Non-pigmented ciliary epithelial cell (primary cell): ENCODE measurements at regions not wholly inside any gene's neighbourhood (a gene's known extent, or its start where the extent isn't known, plus 50 kb on each side); places are given as distances from the start of the nearest gene placed in this dataset.

Experiments
- DNase-seq: peaks from one replicate; pipeline ENCODE4 v3.0.0-alpha.2; 2010; ENCODE audit warnings: low read depth

DNA sequence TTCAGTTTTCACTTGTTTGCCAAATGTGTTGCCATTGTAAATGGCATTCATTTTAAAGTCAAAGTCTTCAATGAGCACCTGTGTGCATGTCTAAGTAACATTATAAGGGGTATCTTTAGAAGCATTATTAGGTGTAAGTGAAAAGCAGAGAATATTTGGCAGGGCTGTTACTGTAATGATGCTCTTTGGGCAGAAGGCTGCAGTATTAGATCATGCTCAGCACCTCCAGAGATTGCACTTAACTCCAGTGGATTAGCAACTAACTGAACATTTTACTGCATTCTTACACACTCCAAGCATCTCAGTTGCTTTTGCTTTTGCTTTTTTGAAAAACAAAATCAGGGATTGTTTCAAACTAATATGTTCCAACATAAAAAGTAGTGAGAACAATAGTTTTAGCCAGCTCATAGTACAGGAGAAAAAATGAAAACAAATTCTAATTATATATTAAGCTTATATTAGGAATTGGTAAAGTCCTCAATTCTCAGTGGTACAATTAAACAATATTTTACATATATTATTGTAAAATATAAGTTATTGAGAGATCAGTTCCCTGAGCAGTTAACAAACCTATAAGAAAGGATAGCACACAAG, 1740.9 kb upstream of the CDH9 start:
- peak; percentile 4 for DNase-seq

DNA sequence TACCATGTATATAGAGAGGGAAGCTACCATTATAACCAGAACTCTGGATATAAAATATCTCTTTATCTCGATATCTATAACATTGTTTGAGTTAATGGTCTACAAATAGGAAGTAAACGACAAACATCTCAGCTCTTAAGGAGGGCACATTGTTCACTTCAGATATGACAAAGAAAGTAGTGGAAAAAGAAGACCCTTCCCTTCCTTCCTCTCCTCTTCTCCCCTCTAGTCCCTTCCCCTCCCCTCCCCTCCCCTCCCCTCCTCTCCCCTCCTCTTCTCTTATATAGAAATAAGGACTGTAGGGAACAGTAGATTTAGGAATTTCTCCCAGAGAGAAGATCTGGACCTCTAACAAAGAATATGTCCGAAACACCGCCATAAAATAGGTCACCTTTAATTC, 1731.9 kb upstream of the CDH9 start:
- no peak for DNase-seq

DNA sequence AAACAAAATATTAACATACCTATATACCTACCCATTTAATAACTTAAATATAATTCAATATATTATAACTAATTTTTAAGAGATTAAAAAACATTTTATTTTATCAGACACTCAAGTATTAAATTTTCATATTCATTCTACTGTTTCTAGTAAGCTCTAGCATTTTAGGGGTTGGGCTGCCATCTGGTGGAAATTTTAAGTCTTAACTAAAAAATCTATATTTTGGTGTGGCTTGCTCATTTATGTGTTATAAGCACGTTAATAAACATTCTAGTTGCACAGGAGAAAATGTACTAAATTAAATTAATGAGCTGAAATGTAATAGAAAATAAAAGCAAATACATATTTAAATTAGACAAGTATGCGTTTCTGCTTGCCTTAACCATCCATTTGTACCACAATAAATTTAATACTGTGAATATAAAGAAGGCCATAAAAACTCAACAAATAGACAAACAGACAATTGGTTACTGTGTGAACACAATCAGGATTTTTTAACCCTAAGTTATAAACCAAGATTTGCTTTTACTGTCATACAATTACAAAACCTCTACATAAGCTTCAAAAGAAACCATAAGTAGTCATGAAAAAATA, 1728.3 kb upstream of the CDH9 start:
- no peak for DNase-seq

DNA sequence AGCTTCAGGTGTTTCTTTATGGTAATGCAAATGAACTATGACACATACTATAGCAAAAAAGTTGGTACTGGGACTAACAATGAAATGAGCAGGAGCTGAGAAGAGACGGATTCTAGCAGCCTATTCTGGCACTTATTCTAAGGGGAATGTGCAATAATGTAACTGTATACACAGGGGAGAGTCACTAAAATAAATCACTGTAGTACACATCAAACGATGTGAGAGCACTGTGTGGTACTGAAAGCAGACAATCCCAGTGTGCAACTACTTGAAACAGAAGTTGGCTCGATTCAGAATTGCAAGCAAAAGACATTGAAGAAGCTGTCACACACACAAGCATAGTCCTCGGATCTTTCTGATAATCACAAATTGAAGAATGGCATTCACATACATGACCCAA, 1713.0 kb upstream of the CDH9 start:
- no peak for DNase-seq

DNA sequence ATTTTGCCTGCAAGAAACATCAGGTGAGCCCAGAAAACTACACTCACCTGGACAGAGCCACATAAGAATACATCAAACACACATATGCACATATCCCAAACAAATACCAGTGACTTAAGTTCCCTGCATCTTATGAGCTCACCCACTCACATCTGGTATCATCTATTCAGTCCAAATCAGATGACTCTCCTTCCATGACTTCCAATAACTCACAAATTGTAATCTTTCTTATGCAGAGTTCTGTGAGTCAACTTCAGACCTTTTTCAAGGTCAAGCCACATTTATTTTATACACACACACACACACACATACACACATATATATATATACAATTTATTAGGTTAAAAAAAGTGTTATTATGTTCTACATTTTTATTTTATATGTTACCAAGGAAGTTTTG, 1711.9 kb upstream of the CDH9 start:
- DNase-seq = no peak

DNA sequence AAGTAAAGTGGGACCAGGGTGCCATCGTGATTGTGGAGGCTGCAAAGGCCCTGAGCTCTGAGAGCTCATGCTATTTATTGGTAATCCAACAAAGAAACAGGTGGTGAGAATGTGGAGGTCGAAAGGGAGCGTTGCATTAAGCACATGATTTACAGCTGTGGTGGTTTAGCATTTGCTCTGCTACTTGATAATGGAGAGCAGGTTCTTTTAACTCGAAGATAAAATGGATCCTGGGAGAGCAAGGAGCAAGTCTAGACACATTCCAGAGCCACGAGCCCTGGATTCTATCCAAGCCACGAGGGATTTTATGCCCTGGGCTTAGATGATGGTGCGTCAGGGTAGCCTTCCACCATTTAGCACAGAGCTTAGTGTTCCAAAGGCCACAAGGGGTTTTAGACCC, 1710.1 kb upstream of the CDH9 start:
- no peak for DNase-seq

DNA sequence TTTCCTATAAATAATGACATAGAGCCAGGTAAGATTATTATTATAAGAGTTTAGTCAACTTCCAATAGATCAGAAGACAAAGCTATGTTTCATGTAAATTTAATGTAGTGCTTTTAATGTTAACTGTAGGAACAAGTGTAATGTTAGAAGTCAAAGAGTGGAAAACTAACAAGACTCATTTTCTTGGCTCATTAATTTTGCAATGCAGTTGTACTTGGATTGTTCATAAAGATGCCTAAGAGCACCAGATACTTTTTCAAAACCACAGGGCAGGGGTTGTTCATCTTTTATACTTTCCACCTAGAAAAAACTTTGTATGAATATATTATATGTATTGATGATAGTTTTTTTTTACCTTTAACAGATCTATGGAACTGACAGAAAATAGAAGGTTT, 1705.3 kb upstream of the CDH9 start:
- DNase-seq = no peak

DNA sequence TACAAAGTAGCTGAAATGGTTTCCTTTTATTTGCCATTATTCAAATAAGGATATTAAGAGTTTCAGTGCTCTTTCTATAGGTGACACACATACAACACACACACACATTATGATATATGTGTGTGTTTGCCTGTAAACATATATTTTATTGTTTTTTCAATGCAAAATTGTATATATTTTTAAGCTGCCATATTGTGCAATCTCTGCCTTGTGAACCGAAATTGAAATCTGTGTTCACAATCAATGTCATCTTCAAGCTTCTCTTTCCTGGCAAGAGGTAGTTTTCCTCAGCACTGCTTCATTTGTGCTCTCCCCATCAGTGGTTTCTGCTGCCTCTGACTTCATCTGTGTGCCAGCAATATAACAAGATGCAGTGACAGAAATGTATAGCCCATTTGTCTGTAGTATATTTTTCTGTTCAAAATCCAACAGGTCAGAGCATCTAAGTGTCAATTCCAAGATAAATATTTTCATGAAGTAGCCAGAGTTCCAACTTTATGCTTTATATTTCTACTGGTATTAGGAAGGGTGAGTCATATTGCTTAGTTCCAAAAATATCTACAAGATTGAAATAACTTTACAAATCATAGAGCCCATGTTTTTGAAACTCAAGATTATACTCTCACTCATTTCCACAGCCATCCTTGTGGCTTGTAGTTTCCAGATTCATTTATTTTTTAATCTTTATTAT, 1704.8 kb upstream of the CDH9 start:
- no peak for DNase-seq

DNA sequence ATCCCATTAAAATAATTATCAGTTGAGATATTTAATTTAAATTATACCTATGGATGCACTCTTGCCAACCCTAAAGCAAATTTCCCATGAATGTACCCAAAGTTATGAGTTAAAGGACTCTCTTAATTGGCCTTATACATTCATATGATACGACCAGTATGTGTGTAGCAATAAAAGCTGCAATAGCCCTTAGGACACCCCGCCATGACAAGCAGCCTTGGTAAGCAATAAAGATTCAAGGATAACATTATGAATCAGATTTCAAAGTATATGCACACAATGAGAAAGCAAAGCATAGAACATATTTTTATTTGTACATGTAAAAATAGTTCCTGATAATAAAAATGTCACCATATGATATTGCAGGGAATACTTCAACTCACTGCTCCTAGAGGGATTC, 1699.3 kb upstream of the CDH9 start:
- no peak for DNase-seq

DNA sequence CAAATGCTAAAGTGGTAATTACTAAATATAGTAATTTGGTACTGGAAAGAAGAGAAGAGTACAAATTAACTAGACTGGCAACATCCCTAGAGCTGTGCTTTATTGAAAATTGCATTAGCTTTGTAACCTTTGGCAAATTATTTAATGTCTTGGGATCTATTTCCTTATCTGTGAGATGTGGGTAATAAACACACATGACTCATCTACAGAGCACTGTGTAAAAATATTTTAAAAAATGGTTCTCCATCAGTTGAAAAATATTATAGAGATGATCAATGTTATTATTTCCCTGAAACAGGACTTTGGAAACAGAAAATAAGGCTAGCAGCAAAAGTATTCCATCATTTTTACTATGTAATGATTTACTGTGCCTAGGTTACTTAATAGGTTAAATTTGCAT, 1698.8 kb upstream of the CDH9 start:
- no peak for DNase-seq

DNA sequence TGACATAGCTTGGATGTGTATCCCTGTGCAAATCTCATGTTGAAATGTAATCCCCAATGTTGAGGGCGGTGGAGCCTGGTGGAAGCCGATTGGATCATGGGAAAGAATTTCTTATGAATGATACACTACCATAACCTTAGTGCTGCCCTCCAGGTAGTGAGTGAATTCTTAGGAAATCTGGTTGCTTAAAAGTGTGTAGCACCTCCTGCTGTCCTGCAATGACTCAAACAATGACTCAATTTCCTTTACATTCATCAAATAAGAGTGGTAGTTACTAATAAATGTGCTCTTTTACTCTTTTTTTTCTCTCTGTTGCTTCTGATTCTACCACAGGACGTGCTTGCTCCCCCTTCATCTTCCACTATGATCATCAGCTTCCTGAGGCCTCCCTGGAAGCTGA, 1696.0 kb upstream of the CDH9 start:
- no peak for DNase-seq

DNA sequence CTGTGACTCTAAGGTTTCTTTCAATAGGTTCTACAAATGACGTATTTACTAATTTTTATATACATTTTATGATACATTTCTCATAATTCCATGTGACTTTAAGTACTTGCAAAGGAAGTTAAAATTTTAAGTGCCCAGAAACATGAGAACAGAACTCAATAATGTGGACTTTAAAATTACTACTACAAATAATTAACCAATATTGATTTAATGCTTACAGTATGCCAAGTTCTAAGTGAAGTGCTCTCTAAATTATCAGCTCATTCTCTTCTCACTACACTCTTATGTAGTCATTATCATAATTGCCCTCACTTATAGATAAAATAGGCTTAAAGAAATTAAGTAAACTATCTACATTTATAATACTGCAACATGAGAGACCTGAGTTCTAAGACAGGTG, 1690.7 kb upstream of the CDH9 start:
- DNase-seq = no peak

DNA sequence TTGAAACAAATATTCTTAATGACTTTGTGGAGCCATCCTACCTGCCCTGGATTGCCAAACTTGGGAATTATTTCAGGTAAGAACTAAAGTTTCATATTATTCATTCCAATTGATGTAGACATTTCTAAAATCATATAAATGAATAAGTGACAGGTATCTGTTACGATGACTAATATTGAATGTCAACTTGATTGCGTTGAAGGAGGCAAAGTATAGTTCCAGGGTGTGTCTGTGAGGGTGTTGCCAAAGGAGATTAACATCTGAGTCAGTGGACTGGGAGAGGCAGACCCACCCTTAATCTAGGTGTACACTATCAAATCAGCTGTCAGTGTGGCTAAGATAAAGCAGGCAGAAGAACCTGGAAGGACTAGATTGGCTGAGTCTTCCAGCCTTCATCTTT, 1688.4 kb upstream of the CDH9 start:
- no peak for DNase-seq

DNA sequence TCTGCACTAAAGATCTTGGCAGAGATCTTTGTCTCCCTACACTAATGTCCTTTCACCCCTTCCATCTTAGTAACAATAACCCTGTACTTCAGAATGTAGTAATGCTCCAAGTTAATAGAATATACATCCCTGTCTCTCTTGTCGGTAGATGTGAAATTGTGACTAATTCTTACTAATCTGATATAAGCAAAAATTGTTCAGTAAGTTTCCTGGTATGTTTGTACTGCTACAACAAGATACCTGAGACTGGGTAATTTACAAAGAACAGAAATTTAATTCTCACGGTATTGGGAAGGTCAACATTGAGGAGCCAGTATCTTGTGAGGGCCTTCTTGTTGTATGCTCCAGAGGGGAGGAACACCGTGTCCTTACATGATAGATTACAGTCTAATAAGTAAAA, 1686.6 kb upstream of the CDH9 start:
- no peak for DNase-seq

DNA sequence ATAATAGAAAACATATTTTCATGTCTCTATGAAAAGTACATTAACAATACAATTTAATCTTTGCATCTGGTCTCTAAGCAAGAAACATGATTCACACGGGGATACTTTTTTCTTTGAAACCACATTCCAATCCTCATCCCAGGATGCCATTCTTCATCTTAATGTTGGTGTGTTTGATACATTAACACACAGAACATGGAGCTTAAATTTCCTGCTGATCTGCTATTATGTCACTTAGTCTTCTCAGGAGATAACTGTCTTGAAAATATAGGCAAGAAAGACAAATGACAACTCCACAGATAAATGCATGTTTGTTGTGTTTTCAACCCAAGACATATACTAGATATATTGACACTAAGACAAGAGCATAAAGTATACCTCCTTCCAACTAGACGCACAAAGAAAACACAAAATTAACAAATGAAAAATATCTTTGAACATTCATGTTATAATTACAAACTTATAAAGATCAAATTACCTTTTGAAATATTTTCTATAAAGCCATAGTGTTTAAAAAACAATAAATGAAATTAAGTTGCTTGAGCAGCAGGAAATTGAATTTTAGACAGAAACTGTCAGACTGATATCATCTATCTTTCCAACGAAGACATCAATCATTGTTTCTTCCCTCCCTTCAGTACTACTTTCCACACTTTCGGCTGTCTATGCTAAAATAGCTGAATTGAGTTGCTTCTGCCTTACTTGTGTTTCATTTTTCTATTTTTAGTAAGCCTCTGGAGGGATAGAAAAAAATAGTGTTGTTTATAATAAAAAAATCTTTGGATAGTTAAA, 1676.7 kb upstream of the CDH9 start:
- no peak for DNase-seq

DNA sequence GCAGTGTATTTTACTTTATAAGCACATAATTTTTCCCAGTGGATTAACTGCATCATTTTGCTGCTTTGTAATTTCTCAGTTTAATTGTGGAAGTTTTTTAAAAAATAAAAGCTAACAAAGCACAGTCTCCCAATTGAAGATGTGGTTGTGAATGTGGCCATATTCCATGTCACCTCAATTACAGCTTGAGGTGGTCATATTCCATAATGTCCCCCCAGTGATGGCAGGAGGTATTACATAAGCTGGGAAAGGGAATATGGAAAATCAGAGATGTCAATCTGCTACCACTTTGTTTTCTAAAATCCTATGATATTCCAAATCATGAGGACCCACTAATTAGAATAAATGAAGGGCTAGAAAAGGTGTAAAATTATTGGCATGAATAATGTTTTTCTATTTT, 1672.0 kb upstream of the CDH9 start:
- DNase-seq = no peak

DNA sequence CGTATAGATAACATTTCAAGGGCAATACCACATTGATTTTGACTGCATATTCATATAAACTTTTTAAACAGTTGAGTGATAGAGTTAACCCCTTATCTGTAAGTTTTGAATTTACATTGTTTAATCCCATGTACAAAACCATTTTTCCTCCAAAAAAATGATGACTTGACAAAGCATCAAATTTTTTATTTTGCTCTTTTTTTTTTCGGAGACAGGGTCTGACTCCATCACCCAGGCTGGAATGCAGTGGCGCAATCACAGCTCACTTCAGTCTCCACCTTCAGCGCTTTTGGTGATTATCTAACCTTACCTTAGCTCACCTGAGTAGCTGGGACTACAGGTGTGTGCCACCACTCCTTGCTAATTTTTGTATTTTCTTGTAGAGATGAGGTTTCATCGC, 1670.1 kb upstream of the CDH9 start:
- no peak for DNase-seq

DNA sequence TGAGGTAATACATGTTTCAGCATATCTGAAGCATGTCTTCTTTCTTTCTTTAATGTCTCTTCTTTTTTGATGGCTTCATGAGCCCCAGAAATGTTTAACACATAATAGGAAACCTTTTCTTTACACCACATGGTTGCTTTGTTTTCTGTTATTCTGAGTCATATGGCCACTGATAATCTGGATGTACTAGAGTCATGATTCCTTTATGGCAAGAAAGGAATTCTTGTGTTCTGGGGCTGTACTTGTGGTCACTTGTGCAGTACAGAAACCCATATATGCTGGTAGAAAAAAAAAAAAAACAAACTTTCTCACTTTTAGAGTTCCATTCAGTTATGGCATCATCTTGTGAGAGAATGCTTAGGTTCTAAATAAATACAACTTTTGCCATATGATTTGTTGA, 1669.3 kb upstream of the CDH9 start:
- DNase-seq = peak; percentile 24

DNA sequence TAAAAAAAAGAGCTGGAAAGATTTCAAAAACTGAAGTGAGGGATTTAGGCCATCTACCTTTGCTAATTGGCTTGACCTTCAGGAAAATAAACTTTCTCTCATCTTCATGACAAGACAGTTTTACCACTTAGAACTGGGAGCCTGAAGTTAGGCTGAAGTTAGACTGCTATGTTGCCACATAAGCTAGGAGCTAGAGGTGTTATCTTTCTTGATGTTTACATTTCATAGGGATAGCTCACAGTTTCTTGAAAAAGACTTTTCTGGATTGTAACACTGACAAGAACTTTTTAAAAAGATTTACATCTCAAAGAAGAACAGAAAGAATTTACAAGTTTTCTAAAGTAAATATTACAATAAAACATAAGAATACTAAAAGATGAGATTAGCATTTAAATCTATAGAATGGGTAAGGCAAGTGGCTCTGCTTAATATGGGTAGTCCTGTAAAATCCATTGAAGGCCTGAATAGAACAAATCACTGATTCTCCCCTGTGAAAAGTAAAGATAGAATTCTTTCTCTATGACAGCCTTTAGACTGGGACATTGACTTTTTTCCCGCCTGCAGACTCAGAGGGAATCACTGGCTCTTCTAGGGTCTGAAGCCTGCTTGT, 1665.4 kb upstream of the CDH9 start:
- DNase-seq = peak; percentile 20

DNA sequence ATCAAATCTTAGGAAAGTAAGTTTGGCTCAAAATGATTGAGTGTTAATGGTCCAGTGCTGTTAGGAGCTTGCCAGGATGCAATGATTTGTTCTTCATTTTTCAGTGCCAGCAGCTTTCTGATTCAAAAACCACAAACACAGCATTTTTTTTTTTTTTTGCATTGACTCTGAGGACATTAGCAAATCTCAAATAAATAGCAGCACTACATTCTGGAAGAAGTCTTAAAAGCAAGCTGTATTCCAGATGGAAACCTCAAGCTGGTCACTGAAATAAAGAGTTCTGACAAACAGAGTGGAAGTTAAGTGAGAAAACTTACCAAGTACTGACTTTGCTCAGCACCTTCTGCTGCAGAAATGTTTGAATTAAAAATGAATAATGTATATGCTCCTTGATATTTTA, 1653.1 kb upstream of the CDH9 start:
- DNase-seq = no peak

DNA sequence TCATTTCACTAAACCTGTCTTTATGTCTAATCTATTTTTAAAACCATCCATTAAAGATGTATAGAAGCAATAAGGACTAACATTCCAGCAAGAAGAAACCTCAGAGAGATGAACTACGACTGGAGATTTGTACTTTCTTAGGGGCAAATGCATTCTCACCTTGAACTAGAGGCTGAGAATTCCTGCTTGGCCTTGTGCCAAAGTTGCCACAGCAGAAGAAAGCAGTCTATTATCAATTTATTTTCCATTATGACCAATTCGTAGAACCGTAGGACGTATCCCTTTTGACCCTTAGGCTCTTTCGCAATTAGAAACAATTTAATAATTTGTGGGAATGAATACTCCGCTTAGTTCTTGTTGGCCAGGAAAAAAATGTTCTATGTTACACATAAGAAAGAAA, 1647.4 kb upstream of the CDH9 start:
- no peak for DNase-seq

DNA sequence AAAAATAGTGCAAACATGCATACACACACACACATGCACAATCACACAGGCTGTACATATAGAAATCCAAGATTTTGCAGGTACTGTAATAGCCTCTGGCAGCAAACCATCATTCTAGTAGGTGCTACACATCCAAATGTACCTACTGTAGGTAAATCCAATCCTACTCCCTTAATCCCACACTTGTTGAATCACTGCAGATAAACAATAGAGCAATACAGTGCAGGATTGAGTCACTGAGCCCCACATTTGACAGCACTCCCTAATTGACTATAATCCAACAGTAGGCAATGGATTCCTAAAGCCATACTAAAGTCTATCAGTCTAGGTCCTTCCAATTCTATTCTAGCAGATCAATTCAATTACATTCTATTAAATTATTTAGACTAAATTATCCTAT, 1640.5 kb upstream of the CDH9 start:
- DNase-seq = no peak

DNA sequence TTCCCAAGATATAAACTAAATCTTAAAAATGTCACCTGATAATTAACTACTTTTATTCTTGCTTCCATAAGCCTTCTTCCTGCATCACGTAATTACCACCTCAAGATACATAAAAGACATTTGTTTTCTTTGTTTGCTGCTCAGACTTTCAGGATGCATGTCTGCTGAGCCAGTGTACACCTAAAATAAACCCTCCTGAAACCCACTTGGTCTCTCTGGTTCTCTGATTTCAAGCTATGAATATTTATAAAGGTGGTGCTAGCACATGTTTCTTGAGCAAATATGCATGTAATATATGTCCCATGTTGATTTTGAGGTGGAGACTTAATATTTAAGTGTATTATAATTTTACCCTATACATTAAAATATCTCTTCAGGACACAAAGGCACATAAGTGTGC, 1627.7 kb upstream of the CDH9 start:
- no peak for DNase-seq
